ENCODE measurements at regions not wholly inside any gene's neighbourhood (a gene's known extent, or its start where the extent isn't known, plus 50 kb on each side); places are given as distances from the start of the nearest gene placed in this dataset.

DNA sequence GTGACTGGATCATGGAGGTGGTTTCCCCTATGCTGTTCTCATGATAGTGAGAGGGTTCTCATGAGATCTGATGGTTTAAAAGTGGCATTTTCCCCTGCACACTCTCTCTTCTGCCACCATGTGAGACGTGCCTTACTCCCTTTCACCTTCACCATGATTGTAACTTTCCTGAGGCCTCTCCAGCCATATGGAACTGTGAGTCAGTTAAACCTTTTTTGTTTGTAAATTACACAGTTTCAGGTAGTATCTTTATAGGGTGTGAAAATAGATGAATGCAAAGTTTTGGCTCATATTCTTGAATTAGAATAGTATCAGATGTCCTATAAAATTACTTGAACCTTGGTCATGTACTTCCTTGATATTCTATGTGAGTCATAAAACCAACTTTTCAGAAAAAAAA is 252.1 kb upstream of the TMEM229A start:
- TF ChIP-seq, protein P1, sequence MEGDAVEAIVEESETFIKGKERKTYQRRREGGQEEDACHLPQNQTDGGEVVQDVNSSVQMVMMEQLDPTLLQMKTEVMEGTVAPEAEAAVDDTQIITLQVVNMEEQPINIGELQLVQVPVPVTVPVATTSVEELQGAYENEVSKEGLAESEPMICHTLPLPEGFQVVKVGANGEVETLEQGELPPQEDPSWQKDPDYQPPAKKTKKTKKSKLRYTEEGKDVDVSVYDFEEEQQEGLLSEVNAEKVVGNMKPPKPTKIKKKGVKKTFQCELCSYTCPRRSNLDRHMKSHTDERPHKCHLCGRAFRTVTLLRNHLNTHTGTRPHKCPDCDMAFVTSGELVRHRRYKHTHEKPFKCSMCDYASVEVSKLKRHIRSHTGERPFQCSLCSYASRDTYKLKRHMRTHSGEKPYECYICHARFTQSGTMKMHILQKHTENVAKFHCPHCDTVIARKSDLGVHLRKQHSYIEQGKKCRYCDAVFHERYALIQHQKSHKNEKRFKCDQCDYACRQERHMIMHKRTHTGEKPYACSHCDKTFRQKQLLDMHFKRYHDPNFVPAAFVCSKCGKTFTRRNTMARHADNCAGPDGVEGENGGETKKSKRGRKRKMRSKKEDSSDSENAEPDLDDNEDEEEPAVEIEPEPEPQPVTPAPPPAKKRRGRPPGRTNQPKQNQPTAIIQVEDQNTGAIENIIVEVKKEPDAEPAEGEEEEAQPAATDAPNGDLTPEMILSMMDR (IDR thresholded peaks at IDR 0.05), result no peak
- TF ChIP-seq POLR2A (IDR thresholded peaks at IDR 0.05; ENCODE audit: low read depth), result no peak
